GM19397 (cell line): ENCODE measurements at regions not wholly inside any gene's neighbourhood (a gene's known extent, or its start where the extent isn't known, plus 50 kb on each side); places are given as distances from the start of the nearest gene placed in this dataset.

Source experiments
- ATAC-seq: cut with Tn5 transposase; IDR thresholded peaks from one replicate; pipeline ENCODE4 v1.9.1; 2021; ENCODE audit warnings: mild to moderate bottlenecking, moderate library complexity; ENCODE audit not compliant: unreplicated experiment

DNA sequence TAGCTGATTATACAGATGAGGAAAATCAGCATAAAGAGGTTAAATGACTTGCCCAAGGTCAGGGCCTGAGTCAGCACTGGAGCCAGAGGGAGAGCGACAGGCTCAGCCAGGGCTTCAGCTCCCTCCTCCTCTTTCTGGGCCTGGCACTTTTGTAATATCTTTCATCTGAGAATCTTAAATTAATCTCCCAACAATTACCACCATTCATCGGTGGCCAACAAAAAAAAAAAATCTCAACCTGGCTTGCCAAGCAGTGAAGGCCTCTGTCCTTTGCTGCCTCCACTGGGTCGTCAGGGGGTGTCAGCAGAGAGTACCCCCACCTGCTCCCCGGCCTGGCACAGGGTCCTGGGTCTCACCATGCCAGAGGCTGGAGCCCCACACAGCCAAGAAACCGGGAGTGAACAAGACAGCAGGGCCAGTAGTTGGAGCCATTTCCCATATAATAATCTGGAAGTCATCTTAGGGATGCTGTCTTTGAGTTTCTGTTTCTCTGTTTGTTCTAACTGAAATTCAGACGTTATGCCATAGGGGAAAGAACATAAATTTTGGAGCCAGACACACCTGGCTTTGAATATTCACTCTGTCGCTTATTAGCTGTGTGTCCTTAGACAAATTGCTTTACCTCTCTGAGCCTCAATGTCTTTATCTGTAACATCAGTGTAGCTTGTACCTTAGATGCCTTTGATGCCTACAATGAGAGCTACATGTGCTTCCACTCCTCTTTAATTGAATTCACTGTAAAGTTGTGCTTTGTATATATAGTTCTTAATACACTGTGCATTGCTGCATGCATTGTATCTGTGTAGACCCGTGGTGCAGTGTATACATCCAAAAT, 299.9 kb upstream of the MSX2 start:
- no peak for ATAC-seq

DNA sequence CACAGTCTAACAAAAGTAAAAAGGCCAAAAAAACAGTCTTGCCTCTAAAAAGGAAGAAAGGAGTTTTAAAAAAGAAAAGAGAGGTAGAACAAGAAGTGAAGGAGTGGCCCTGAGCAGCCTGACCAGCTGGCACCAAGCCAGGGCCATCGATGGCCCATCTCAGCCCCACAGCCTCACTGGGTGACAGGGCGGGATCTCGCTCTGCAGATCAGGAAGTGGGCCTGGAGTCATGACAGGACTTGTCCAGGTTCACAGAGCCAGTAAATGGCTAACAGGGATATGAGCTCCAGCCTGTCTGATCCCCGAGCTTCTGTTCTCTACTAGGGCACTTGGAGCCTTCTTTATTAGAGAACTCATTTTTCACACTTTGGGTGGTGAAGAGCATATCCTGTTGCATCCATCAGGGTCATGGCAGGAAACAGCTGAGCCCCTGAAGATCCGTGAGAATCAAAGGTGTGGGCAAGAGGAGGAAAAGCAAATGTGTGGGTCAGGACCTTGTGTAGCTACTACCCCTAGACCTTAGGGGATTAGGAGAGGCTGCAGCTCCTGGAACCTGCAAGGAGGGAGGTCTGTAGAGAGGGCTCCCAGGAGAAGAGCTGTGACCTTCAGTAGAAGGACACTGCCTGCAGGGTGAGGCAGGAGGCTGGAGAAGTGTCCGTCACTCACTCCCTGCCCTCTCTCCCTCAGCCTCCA, 299.0 kb upstream of the MSX2 start:
- no peak for ATAC-seq

DNA sequence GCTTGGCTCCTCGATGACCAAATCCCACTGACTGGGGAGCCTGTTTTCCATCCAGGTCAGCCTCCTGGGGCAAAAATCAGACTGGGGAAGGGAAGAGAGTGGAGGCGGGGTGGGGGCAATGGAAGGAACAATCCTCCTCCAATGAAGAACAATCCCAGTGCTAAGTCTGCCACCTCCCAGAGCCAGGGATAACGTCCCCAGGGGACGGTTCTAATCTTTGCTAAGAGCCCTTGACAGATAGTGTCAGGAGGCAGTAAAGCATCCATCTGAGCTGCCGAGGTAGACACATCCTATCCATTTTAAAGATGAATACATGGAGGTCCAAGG, 298.5 kb upstream of the MSX2 start:
- ATAC-seq, result no peak

DNA sequence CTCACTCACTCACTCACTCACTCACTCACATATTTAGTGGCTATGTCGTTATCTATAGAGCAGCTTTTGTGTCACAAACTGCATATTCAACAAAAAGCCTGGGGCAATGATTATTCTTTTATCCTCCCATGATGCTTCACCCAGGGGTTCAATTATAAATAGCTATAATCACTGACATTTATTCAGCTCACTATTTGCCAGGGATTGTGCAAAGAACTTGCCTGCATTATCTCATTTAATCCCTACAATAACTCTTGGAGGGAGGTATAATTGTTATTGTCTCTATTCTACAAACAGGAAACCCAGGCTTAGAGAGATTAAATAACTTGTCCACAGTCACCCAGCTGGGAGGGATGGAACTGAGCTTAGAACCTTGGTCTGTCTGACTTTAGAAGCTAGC, 298.0 kb upstream of the MSX2 start:
- ATAC-seq, result no peak

- no peak for ATAC-seq
Observed at GRCh38 chr5:174426851-174427250, 297.5 kb upstream of the MSX2 start.

DNA sequence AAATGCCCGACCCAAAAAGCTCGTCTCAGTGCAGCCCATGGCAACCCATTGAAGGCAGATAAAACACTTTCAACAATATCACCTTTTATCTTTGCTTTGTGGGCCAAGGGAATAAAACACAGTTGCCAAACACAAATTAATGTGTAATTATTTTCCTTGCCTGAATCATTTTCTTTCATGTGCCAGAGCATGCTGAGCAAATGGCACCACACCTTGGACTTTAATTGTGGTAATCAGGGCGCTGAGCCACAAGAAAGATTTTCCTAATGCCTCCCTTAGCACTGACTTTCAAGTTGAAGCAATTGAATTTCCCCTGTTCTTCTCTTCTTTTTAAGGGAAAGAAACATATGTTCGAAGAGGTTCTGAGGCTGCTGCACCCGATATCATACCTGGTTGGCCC, 297.1 kb upstream of the MSX2 start:
- ATAC-seq, result no peak

GRCh38 chr5:174428895-174429294, 295.5 kb upstream of the MSX2 start:
- ATAC-seq, result no peak

DNA sequence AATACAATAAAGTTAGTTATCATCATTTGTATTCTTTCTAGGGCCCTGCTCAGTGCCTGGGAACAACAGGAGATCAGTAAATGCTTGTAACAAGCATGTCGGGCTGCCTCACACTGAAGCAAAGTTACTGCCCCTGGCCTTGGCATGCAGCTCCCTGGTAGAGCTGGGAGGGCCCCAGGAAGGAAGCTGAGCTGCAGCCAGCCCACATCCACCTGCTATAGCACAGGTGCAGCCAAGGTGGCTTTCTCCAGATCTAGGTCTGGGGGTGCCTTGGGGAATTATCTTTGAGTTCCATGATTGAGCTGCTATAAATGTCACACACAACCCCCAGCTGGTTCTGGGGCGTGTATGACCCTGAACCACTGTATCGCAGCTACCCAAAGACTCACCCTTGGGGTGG, 293.4 kb upstream of the MSX2 start:
- ATAC-seq, result no peak

DNA sequence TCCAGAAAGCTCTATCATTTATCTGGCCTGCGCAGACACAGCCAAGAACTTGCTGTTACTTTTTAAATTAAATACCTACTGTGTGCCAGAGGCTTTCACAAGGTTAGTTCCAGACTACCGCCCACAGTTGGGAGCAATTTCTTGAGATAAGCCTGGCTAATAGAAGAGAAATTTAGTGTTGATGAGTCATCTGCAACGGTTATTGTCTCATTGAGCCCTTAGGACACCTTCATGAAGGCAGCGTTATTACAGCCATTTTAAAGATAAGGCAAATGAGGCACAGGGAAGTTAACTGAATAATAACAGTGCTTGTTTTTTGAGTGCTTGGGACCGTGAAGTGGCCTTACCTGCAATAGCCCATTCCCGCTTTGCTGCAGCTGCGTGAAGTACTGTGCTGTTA, 292.9 kb upstream of the MSX2 start:
- no peak for ATAC-seq

DNA sequence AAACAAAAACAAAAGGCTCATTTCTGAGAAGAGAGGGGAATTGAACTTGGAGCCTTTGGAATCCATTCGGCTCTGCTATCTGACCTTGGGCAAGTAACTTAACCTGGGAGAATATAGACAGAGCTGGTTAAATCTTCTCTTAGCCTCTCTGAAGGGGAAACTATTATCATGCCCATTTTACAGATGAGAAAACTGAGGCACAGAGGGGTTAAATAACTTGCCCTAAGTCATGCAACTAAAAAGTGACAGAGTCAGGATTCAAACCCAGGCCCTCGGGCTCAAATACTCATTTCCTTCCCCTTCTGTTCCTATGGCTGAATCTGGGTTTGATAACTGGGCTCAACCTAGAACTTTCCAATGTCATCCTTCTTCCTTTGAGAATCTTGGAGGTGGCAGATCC, 291.3 kb upstream of the MSX2 start:
- no peak for ATAC-seq

DNA sequence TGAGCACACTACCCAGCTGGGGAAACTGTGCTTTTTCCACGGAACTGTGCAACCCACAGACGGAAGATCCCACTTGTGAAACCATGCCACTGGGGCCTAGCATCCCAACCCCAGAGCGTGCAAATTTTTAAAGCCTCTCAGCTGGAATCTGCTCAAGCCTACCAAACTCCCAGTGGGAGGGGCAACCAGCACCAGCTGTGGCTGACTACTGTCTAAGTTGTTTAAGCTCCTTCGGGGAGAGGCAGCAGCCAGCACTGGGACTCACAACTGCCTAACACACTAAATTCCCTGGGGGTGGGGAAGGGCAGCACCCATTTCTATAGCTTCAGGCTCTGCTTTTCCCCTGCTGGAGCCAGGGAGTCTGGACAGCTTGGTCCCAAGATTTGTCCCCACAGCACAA, 287.6 kb upstream of the MSX2 start:
- ATAC-seq, result no peak

- no peak for ATAC-seq
Observed at GRCh38 chr5:174444479-174445188, 279.7 kb upstream of the MSX2 start.

DNA sequence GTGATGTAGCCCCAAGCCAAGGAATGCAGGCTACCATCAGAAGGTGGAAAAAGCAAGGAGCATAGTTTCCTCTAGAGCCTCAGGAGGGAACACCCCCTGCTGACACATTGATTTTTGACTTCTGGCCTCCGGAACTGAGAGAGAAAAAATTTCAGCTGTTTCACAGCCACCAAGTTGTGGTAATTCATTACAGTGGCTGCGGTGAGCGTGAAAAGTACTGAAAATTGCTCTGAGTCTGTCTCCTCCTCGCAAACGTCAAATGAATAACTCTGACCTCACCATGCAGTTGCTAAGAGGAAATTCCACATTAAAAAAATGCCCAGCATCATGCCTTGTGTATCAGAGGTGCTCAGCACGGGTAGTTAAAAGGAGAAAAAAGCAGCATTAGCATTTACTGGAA, 277.9 kb upstream of the MSX2 start:
- ATAC-seq, result no peak

DNA sequence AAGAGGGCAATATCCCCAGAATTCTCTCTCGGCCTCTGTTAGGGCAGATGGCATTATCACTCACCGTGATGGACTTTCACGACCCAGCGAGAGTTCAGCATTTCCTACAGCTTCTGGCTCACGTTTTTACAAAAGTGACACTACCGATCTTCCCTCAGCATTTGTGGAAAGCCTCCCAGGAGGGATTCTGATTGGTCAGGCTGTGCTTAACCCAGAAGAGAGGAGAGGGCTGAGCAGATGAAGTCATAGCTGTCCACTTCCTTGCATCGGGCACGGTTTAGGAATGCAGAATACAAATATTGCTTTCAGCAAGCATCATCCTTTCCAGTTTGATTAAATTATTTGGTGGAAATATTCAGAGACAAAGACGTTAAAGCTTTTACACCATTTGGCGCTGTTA, 277.4 kb upstream of the MSX2 start:
- ATAC-seq, result no peak

DNA sequence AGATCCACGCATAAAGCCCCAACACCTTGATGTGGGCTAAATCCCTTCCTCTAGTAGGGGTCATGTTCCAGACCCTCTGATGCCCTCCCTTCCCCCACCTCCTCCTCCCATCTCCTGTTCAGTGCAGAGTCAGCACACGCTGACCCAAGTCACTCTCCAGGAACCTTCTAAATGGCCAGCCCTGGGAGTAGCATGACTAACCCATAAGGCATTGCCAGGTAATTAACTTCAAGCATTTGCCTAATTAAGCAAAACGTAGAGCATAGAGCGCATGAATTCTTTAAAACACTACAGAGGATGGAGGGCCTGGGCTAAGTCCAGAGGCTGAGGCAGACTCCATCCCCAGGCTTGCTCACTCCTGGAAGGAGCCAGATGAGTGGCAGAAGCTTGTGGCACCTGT, 276.3 kb upstream of the MSX2 start:
- no peak for ATAC-seq

DNA sequence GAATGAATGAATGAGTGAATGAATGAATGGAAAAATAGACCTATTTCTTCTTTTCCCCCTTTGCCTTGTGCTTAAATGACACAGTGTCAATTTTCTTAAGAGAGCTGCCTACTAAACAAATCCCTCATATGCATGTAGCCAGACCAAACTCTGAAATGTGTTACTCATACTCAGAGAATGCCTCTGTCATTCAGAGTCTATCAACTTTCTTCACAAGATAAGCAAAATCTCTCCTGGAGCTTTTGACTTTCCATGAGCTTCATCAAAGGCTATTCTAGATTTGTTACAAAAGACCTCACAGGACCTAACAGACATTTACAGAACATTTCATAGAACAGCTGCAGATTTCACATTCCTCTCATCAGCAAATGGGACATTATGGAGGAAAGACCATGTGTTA, 275.7 kb upstream of the MSX2 start:
- no peak for ATAC-seq

GRCh38 chr5:174453690-174454089, 270.7 kb upstream of the MSX2 start:
- no peak for ATAC-seq

DNA sequence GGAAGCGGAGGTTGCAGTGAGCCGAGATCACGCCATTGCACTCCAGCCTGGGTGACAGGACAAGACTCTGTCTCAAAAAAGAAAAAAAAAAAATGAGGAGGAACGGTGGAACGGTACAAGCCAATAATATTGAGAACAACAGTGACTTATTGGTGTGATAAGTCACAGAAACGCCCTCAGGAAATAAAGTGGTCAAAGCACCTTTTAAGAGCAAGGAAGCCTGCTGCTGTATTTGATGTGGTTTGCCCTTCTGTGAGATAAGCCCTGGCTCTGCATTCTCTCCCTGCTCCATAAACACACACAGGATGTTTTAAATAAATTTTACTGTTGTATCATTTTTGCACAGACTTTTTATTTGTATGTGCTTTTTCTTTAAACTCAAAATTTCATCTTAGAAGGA, 269.9 kb upstream of the MSX2 start:
- no peak for ATAC-seq

DNA sequence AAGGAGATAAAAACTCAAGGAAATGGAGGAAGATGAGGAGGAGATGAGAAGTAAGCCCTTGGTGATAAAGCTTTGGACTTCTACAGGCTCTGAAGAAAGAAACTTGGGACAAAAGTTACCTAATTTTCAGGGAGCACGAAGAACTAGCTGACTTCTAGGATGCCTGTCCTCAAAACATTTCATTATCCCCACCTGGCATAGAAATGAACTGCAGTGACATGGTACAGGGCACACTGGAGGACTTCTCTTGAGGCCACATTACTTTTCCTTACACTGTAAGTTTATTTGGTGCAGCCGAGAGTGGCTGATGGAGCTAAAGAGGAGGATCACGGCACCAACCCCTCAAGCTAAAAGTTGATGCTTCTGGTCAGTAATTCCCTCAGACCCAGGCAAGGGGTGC, 269.5 kb upstream of the MSX2 start:
- no peak for ATAC-seq

DNA sequence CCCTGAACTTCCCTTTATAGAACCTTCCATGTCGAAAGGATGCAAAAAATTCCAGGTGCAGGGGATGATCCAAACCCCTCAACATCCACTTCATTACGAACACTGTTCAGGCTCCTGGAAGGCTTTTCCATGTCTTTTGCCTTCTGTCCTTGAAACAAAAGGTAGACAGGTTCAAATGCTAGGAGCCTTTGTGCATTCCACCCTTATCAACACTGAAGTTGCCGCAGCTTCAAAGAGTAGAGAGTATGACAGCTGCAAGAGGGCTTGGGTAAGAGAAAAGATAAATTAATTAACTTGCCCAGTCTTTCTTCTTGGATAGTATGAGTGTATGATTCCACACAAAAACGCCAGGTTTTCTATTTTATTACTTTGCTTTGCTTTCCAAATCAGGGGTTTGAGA, 269.1 kb upstream of the MSX2 start:
- no peak for ATAC-seq

DNA sequence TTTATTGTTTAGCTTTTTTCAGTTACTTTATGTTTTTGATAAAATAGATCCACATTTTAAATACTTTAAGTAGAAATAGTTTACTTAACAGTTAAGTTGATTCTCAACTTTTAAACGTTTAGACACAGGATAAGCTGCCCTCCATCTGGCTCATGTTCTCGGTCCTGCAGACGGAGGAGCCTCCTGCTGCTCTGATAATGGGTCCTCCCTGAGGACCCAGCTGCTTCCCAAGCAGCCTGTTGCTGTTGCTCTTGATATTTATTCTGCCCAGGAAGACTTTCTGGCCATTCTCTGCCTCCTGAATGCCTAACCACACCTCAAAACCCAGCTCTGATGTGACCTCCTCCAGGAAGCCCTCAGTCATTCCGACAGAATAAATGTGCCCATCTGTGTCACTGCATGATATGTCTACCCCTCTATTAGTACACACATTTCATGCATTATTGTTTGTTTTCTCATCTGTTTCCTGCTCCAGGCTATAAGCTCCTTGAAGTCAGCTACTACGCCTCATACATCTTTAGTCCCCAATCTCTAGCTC, 267.2 kb upstream of the MSX2 start:
- ATAC-seq, result no peak
